ENCODE measurements at regions not wholly inside any gene's neighbourhood (a gene's known extent, or its start where the extent isn't known, plus 50 kb on each side); places are given as distances from the start of the nearest gene placed in this dataset.

GRCh38 chr11:43545610-43546009 lies 134.9 kb upstream of the HSD17B12 start:
- no peak overlapping the region for H3K27ac Mint-ChIP-seq

GRCh38 chr11:43546561-43547429 lies 133.7 kb upstream of the HSD17B12 start:
- no peaks in the 10 kb centered on the region for H3K36me3 Mint-ChIP-seq (ENCODE audit: low read depth)
- H3K27me3 Mint-ChIP-seq: peaks cover 44% of the 10 kb centered on the region
- no peaks in the 10 kb centered on the region for H3K9me3 Mint-ChIP-seq
- no peak overlapping the region for H3K4me3 Mint-ChIP-seq
- no peaks in the 10 kb centered on the region for H3K4me1 Mint-ChIP-seq
- H3K27ac Mint-ChIP-seq: no peak overlapping the region
- DNase-seq (no peak), ATAC-seq (no peak)

More at GRCh38 chr11:43545610-43546009, 134.9 kb upstream of the HSD17B12 start:
- no peak for DNase-seq
- peaks cover 40% of the 10 kb centered on the region for H3K27me3 Mint-ChIP-seq
- H3K4me1 Mint-ChIP-seq: no peaks in the 10 kb centered on the region
- H3K36me3 Mint-ChIP-seq (ENCODE audit: low read depth): no peaks in the 10 kb centered on the region
- no peak for ATAC-seq
- H3K4me3 Mint-ChIP-seq: no peak overlapping the region
- no peaks in the 10 kb centered on the region for H3K9me3 Mint-ChIP-seq

- DNase-seq: no peak
- Mint-ChIP-seq H3K4me1 (no peaks in the 10 kb centered on the region), H3K27ac (no peak overlapping the region), H3K4me3 (no peak overlapping the region), H3K36me3 (ENCODE audit: low read depth) (no peaks in the 10 kb centered on the region), H3K27me3 (peaks cover 45% of the 10 kb centered on the region), H3K9me3 (no peaks in the 10 kb centered on the region)
- ATAC-seq: no peak
Observed at GRCh38 chr11:43547430-43547831, 133.1 kb upstream of the HSD17B12 start.

GRCh38 chr11:43547889-43548381 lies 132.6 kb upstream of the HSD17B12 start:
- Mint-ChIP-seq H3K36me3 (ENCODE audit: low read depth) (no peaks in the 10 kb centered on the region), H3K4me3 (no peak overlapping the region), H3K9me3 (no peaks in the 10 kb centered on the region), H3K27ac (no peak overlapping the region), H3K4me1 (no peaks in the 10 kb centered on the region), H3K27me3 (peaks cover 43% of the 10 kb centered on the region)
- DNase-seq (no peak), ATAC-seq (no peak)

GRCh38 chr11:43548916-43549315 lies 131.6 kb upstream of the HSD17B12 start:
- Mint-ChIP-seq H3K27ac (no peak overlapping the region), H3K4me1 (peaks cover 1% of the 10 kb centered on the region), H3K36me3 (ENCODE audit: low read depth) (no peaks in the 10 kb centered on the region), H3K27me3 (peaks cover 47% of the 10 kb centered on the region), H3K4me3 (no peak overlapping the region), H3K9me3 (no peaks in the 10 kb centered on the region)
- no peak for ATAC-seq
- DNase-seq: no peak

- no peak overlapping the region for H3K27ac Mint-ChIP-seq
- H3K9me3 Mint-ChIP-seq: no peaks in the 10 kb centered on the region
- peaks cover 54% of the 10 kb centered on the region for H3K27me3 Mint-ChIP-seq
- no peaks in the 10 kb centered on the region for H3K36me3 Mint-ChIP-seq (ENCODE audit: low read depth)
- no peak overlapping the region for H3K4me3 Mint-ChIP-seq
- peaks cover 2% of the 10 kb centered on the region for H3K4me1 Mint-ChIP-seq
- DNase-seq (no peak), ATAC-seq (no peak)
Observed at GRCh38 chr11:43549624-43550023, 130.9 kb upstream of the HSD17B12 start.

- no peak for ATAC-seq
- H3K27me3 Mint-ChIP-seq: peaks cover 60% of the 10 kb centered on the region
- H3K9me3 Mint-ChIP-seq: no peaks in the 10 kb centered on the region
- H3K4me3 Mint-ChIP-seq: no peak overlapping the region
- H3K27ac Mint-ChIP-seq: no peak overlapping the region
- peaks cover 2% of the 10 kb centered on the region for H3K4me1 Mint-ChIP-seq
- no peak for DNase-seq
- no peaks in the 10 kb centered on the region for H3K36me3 Mint-ChIP-seq (ENCODE audit: low read depth)
Observed at GRCh38 chr11:43550714-43551113, 129.8 kb upstream of the HSD17B12 start.

- no peaks in the 10 kb centered on the region for H3K9me3 Mint-ChIP-seq
- peaks cover 67% of the 10 kb centered on the region for H3K27me3 Mint-ChIP-seq
- H3K4me3 Mint-ChIP-seq: no peak overlapping the region
- DNase-seq (no peak), ATAC-seq (no peak)
- peaks cover 16% of the 10 kb centered on the region for H3K4me1 Mint-ChIP-seq
- H3K36me3 Mint-ChIP-seq (ENCODE audit: low read depth): no peaks in the 10 kb centered on the region
- H3K27ac Mint-ChIP-seq: no peak overlapping the region
Observed at GRCh38 chr11:43554148-43554473, 126.4 kb upstream of the HSD17B12 start.

GRCh38 chr11:43555186-43555585 lies 125.4 kb upstream of the HSD17B12 start:
- Mint-ChIP-seq H3K9me3 (no peaks in the 10 kb centered on the region), H3K4me1 (peaks cover 16% of the 10 kb centered on the region), H3K27ac (no peak overlapping the region), H3K36me3 (ENCODE audit: low read depth) (no peaks in the 10 kb centered on the region), H3K4me3 (no peak overlapping the region), H3K27me3 (peaks cover 70% of the 10 kb centered on the region)
- DNase-seq (no peak), ATAC-seq (no peak)

GRCh38 chr11:43555816-43556611 lies 124.5 kb upstream of the HSD17B12 start:
- no peak for ATAC-seq
- no peaks in the 10 kb centered on the region for H3K9me3 Mint-ChIP-seq
- H3K27me3 Mint-ChIP-seq: peaks cover 74% of the 10 kb centered on the region
- no peak for DNase-seq
- H3K27ac Mint-ChIP-seq: no peak overlapping the region
- H3K4me3 Mint-ChIP-seq: no peak overlapping the region
- H3K36me3 Mint-ChIP-seq (ENCODE audit: low read depth): no peaks in the 10 kb centered on the region
- peaks cover 16% of the 10 kb centered on the region for H3K4me1 Mint-ChIP-seq

- H3K4me3 Mint-ChIP-seq: no peak overlapping the region
- peaks cover 70% of the 10 kb centered on the region for H3K27me3 Mint-ChIP-seq
- peaks cover 16% of the 10 kb centered on the region for H3K4me1 Mint-ChIP-seq
- H3K36me3 Mint-ChIP-seq (ENCODE audit: low read depth): no peaks in the 10 kb centered on the region
- no peak for DNase-seq
- H3K9me3 Mint-ChIP-seq: no peaks in the 10 kb centered on the region
- no peak for ATAC-seq
- no peak overlapping the region for H3K27ac Mint-ChIP-seq
Observed at GRCh38 chr11:43556612-43557375, 123.7 kb upstream of the HSD17B12 start.

GRCh38 chr11:43557553-43558110 lies 122.9 kb upstream of the HSD17B12 start:
- Mint-ChIP-seq H3K27ac (no peak overlapping the region), H3K4me3 (no peak overlapping the region), H3K4me1 (peaks cover 16% of the 10 kb centered on the region), H3K36me3 (ENCODE audit: low read depth) (no peaks in the 10 kb centered on the region), H3K27me3 (peaks cover 67% of the 10 kb centered on the region), H3K9me3 (no peaks in the 10 kb centered on the region)
- ATAC-seq (no peak), DNase-seq (no peak)

GRCh38 chr11:43558146-43558545 lies 122.4 kb upstream of the HSD17B12 start:
- Mint-ChIP-seq H3K27ac (no peak overlapping the region), H3K27me3 (peaks cover 67% of the 10 kb centered on the region), H3K4me3 (no peak overlapping the region), H3K4me1 (peaks cover 16% of the 10 kb centered on the region), H3K9me3 (no peaks in the 10 kb centered on the region), H3K36me3 (ENCODE audit: low read depth) (no peaks in the 10 kb centered on the region)
- no peak for ATAC-seq
- no peak for DNase-seq

GRCh38 chr11:43558556-43559127 lies 121.9 kb upstream of the HSD17B12 start:
- Mint-ChIP-seq H3K27ac (no peak overlapping the region), H3K9me3 (no peaks in the 10 kb centered on the region), H3K27me3 (peaks cover 69% of the 10 kb centered on the region), H3K4me1 (peaks cover 16% of the 10 kb centered on the region), H3K36me3 (ENCODE audit: low read depth) (no peaks in the 10 kb centered on the region), H3K4me3 (no peak overlapping the region)
- DNase-seq (no peak), ATAC-seq (no peak)
